Panc1 (cell line): ENCODE measurements at regions not wholly inside any gene's neighbourhood (a gene's known extent, or its start where the extent isn't known, plus 50 kb on each side); places are given as distances from the start of the nearest gene placed in this dataset.
"Not testable (repeated sequence)": the region's sequence is repeated elsewhere in the genome, so short reads cannot be mapped to it uniquely, and the experiment has no call there.

Source experiments
- ATAC-seq: fragments of 200-7000 bp; cut with Tn5 transposase; 2 replicates; pipeline ENCODE4 v1.9.1; 2020; ENCODE audit warnings: mild to moderate bottlenecking, moderate library complexity
- BruUV-seq: library from RNA; stranded (reverse); fragments of 400-500 nt; replicated peaks from 2 replicates; lab custom pipeline; 2021; lab: Mats Ljungman, UMichigan
- CTCF ChIA-PET: fragments of 300-600 bp; sonication (Branson Sonifier 250); formaldehyde crosslinking; loops from one replicate; lab custom pipeline; 2022; ENCODE audit warnings: antibody characterized with exemption; lab: Charles Lee
- POLR2A ChIA-PET: fragments of 300-600 bp; sonication (Branson Sonifier 250); formaldehyde crosslinking; loops from one replicate; lab custom pipeline; 2022; ENCODE audit warnings: antibody characterized with exemption; lab: Charles Lee
- DNase-seq: peaks from one replicate; pipeline ENCODE4 v3.0.0-alpha.2; 2010; ENCODE audit warnings: low read depth, low spot score
- H3K27ac ChIP-seq: 2 replicates; pipeline ENCODE4 v1.5.1; 2011; ENCODE audit warnings: mild to moderate bottlenecking, low read length, inconsistent platforms
- H3K27me3 ChIP-seq: fragments of 200-500 bp; sonication (Bioruptor generic); 2 replicates; pipeline ENCODE4 v1.6.0; 2014; ENCODE audit warnings: low read length, inconsistent platforms; ENCODE audit not compliant: control insufficient read depth, insufficient read depth
- H3K36me3 ChIP-seq: fragments of 200-500 bp; sonication (Bioruptor generic); 2 replicates; pipeline ENCODE4 v1.5.1; 2014; ENCODE audit warnings: inconsistent platforms, mild to moderate bottlenecking, low read length, moderate library complexity; ENCODE audit not compliant: control insufficient read depth, insufficient read depth
- H3K4me1 ChIP-seq: 2 replicates; pipeline ENCODE4 v1.5.1; 2011; ENCODE audit warnings: inconsistent platforms, mild to moderate bottlenecking, low read length, moderate library complexity; ENCODE audit not compliant: control insufficient read depth, insufficient read depth
- H3K4me3 ChIP-seq, 2 experiments: 2 replicates each; pipeline ENCODE4 v1.5.1; 2011 to 2012; ENCODE audit warnings: low read depth in 2 of 2, low read length in 2 of 2, mild to moderate bottlenecking in 2 of 2, inconsistent platforms in 1 of 2, moderate library complexity in 1 of 2
- H3K9me3 ChIP-seq: fragments of 200-500 bp; sonication (Bioruptor generic); 2 replicates; pipeline ENCODE4 v1.5.1; 2014; ENCODE audit warnings: low read depth, mild to moderate bottlenecking, inconsistent platforms, low read length, moderate library complexity; ENCODE audit not compliant: control insufficient read depth, insufficient read depth
- POLR2AphosphoS5 ChIP-seq: IDR thresholded peaks from 2 replicates; pipeline ENCODE4 v1.6.1; 2012; ENCODE audit warnings: mild to moderate bottlenecking, low read depth, low read length, moderate library complexity
- SIN3A ChIP-seq: IDR thresholded peaks from 2 replicates; pipeline ENCODE4 v1.6.1; 2012; ENCODE audit warnings: low read depth, mild to moderate bottlenecking, low read length, moderate library complexity, borderline replicate concordance; ENCODE audit not compliant: insufficient read depth
- TCF7L2 ChIP-seq: IDR thresholded peaks from 2 replicates; pipeline ENCODE4 v1.6.1; 2011; ENCODE audit warnings: mild to moderate bottlenecking, low read depth, low read length, inconsistent platforms
- in situ Hi-C: cut with HindIII; loops from 2 replicates; pipeline ENCODE4 v1.10.0; 2016; ENCODE audit warnings: low sequenced_read_pairs, low pct_unique_long_range_greater_than_20kb
- intact Hi-C: fragments of 100-400 bp; cut with micrococcal nuclease; formaldehyde crosslinking; loops from one replicate; pipeline ENCODE4 v1.10.0; 2022; ENCODE audit not compliant: unreplicated experiment
- TF ChIP-seq, protein P1 (sequence below): fragments of 450-650 bp; IDR thresholded peaks from 2 replicates; pipeline ENCODE4 v1.5.1; 2017; ENCODE audit warnings: mild to moderate bottlenecking
- TF ChIP-seq, protein P2 (sequence below), 2 experiments: IDR thresholded peaks; 2 replicates each; pipeline ENCODE4 v1.6.1; 2011 to 2012; ENCODE audit warnings: low read depth in 2 of 2, control low read depth in 1 of 2, low read length in 1 of 2, mild to moderate bottlenecking in 1 of 2, moderate library complexity in 1 of 2; ENCODE audit not compliant: insufficient read depth in 1 of 2

DNA sequence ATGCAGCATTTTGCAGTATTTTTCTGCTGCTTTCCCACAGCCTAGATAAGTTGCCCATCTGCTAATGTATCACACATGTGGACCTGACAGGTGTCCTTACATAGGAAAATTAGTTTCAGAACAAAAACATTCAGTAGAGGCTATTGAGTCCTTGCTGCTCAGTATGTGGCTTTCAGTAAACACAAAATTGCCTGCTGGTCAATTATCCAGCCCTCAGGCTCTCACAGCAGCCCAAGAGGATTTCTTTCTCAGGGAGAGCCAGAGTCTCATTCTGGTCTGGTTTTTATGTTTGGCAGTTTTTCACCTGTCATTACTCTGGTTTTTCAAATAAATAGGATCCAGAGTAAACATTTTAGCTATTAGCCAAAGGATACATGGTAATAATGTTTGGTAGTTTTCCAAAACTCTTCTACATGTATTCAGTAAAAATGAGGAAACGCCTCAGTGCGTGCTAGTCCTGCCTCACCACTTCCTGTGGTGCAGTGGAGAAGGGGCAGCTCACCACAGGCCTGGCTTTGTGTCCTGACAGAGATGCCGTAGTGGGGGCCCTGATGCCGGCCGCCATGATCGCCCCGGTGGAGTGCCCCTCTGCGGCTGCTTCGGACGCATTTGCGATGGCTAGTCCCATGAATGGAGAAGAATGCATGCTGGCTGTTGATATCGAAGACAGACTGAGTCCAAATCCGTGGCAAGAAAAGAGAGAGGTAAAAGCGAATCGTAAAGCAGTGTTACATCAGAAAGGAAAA is 80.5 kb upstream of the FAN1 start:
- H3K9me3 ChIP-seq, BruUV-seq, DNase-seq, H3K27ac ChIP-seq, H3K4me1 ChIP-seq, H3K27me3 ChIP-seq, CTCF ChIA-PET, H3K36me3 ChIP-seq, in situ Hi-C loops, POLR2A ChIA-PET, intact Hi-C loops, ATAC-seq, H3K4me3 ChIP-seq: not testable (repeated sequence)

DNA sequence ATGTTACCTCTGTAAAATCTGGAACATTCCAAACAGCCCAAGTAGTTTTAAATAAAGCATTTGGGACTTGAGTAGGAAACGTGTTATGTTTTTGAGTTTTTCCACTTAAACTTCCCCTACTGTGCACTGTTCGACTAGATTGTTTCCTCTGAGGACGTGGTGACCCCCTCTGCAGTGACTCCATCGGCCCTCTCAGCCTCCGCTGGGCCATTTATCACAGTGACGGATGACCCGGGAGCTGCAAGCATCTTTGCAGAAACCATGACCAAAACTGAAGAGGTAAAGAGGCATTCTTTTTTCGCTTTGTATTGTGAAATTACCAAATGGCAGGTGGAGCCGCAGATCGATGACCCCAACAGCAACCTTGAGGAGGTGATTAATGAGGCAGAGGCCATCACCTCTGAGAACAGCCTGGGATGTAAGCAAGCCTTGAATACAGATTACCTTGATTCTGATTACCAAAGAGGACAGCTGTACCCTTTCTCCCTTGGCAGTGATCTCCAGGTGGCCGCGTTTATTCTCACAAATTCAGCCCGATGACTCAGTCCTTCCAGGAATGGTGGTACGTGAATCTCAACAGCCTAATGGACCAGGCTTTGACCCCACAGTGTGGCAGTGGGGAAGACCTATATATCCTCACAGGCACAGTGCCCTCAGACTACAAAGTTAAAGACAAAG is 79.1 kb upstream of the FAN1 start:
- BruUV-seq: no TSS peak
- no peak overlapping the region for H3K27ac ChIP-seq
- DNase-seq (no peak), ATAC-seq (no peak)
- no peak overlapping the region for H3K4me3 ChIP-seq
- POLR2A ChIA-PET: no interaction called here
- no peaks in the 10 kb centered on the region for H3K27me3 ChIP-seq
- intact Hi-C loops: no loop called here
- CTCF ChIA-PET: no interaction called here
- TF ChIP-seq, protein P1, sequence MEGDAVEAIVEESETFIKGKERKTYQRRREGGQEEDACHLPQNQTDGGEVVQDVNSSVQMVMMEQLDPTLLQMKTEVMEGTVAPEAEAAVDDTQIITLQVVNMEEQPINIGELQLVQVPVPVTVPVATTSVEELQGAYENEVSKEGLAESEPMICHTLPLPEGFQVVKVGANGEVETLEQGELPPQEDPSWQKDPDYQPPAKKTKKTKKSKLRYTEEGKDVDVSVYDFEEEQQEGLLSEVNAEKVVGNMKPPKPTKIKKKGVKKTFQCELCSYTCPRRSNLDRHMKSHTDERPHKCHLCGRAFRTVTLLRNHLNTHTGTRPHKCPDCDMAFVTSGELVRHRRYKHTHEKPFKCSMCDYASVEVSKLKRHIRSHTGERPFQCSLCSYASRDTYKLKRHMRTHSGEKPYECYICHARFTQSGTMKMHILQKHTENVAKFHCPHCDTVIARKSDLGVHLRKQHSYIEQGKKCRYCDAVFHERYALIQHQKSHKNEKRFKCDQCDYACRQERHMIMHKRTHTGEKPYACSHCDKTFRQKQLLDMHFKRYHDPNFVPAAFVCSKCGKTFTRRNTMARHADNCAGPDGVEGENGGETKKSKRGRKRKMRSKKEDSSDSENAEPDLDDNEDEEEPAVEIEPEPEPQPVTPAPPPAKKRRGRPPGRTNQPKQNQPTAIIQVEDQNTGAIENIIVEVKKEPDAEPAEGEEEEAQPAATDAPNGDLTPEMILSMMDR: no peak
- no peak for TF ChIP-seq SIN3A
- TF ChIP-seq, protein P2, sequence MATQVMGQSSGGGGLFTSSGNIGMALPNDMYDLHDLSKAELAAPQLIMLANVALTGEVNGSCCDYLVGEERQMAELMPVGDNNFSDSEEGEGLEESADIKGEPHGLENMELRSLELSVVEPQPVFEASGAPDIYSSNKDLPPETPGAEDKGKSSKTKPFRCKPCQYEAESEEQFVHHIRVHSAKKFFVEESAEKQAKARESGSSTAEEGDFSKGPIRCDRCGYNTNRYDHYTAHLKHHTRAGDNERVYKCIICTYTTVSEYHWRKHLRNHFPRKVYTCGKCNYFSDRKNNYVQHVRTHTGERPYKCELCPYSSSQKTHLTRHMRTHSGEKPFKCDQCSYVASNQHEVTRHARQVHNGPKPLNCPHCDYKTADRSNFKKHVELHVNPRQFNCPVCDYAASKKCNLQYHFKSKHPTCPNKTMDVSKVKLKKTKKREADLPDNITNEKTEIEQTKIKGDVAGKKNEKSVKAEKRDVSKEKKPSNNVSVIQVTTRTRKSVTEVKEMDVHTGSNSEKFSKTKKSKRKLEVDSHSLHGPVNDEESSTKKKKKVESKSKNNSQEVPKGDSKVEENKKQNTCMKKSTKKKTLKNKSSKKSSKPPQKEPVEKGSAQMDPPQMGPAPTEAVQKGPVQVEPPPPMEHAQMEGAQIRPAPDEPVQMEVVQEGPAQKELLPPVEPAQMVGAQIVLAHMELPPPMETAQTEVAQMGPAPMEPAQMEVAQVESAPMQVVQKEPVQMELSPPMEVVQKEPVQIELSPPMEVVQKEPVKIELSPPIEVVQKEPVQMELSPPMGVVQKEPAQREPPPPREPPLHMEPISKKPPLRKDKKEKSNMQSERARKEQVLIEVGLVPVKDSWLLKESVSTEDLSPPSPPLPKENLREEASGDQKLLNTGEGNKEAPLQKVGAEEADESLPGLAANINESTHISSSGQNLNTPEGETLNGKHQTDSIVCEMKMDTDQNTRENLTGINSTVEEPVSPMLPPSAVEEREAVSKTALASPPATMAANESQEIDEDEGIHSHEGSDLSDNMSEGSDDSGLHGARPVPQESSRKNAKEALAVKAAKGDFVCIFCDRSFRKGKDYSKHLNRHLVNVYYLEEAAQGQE (IDR thresholded peaks at IDR 0.05; ENCODE audit: insufficient read depth in 1 of 2, low read depth in 2 of 2, low read length in 1 of 2): no peak
- no peak for TF ChIP-seq POLR2AphosphoS5
- TF ChIP-seq TCF7L2: no peak
- in situ Hi-C loops: no loop called here
- H3K9me3 ChIP-seq: no peaks in the 10 kb centered on the region
- H3K36me3 ChIP-seq: no peaks in the 10 kb centered on the region
- H3K4me1 ChIP-seq: no peaks in the 10 kb centered on the region
